GM13976 (cell line): ENCODE measurements at regions not wholly inside any gene's neighbourhood (a gene's known extent, or its start where the extent isn't known, plus 50 kb on each side); places are given as distances from the start of the nearest gene placed in this dataset.

Experiments
- DNase-seq: peaks from one replicate; pipeline ENCODE4 v3.0.0; 2012; ENCODE audit warnings: low spot score
- CTCF ChIP-seq: IDR thresholded peaks from 2 replicates; pipeline ENCODE4 v1.5.1; 2012; ENCODE audit warnings: borderline replicate concordance, mild to moderate bottlenecking; ENCODE audit not compliant: insufficient read depth; ENCODE audit errors: extremely low read depth, missing control alignments, control extremely low read depth
- in situ Hi-C: fragments of 300-500 bp; cut with MboI; formaldehyde crosslinking; loops from one replicate; pipeline ENCODE4 v1.12.0; 2022; ENCODE audit warnings: low sequenced_read_pairs, mixed read lengths, inconsistent platforms; ENCODE audit not compliant: unreplicated experiment

GRCh38 chr13:56189439-56189838 lies 951.3 kb upstream of the PRR20A start:
- DNase-seq = no peak
- in situ Hi-C loops = no loop called here
- TF ChIP-seq CTCF = no peak

- TF ChIP-seq CTCF = no peak
- in situ Hi-C loops = no loop called here
- DNase-seq = no peak
These were observed 950.7 kb upstream of the PRR20A start for GRCh38 chr13:56189978-56190377.

GRCh38 chr13:56198350-56198749 lies 942.4 kb upstream of the PRR20A start:
- DNase-seq = no peak
- in situ Hi-C loops = no loop called here
- no peak for TF ChIP-seq CTCF

GRCh38 chr13:56201834-56202233 lies 938.9 kb upstream of the PRR20A start:
- TF ChIP-seq CTCF = no peak
- in situ Hi-C loops = no loop called here
- DNase-seq = no peak

GRCh38 chr13:56216221-56216620 lies 924.5 kb upstream of the PRR20A start:
- no peak for TF ChIP-seq CTCF
- in situ Hi-C loops = no loop called here
- DNase-seq = no peak

- DNase-seq = no peak
- in situ Hi-C loops = no loop called here
- TF ChIP-seq CTCF = no peak
These were observed 893.0 kb upstream of the PRR20A start for GRCh38 chr13:56247692-56248091.

GRCh38 chr13:56271686-56272085 lies 869.0 kb upstream of the PRR20A start:
- in situ Hi-C loops = no loop called here
- DNase-seq = no peak
- no peak for TF ChIP-seq CTCF
